Activated CD4-positive, alpha-beta T cell treated with anti-CD3 and anti-CD28 coated beads, Interleukin-2, Interleukin-6, amounts not matched to agents 100 ng/mL and 50 ng/mL, durations not matched to agents 16 hours and 8 hours (primary cell): ENCODE measurements at regions not wholly inside any gene's neighbourhood (a gene's known extent, or its start where the extent isn't known, plus 50 kb on each side); places are given as distances from the start of the nearest gene placed in this dataset.

Source experiments
- DNase-seq: peaks from one replicate; pipeline ENCODE4 v3.0.0-alpha.2; 2020

DNA sequence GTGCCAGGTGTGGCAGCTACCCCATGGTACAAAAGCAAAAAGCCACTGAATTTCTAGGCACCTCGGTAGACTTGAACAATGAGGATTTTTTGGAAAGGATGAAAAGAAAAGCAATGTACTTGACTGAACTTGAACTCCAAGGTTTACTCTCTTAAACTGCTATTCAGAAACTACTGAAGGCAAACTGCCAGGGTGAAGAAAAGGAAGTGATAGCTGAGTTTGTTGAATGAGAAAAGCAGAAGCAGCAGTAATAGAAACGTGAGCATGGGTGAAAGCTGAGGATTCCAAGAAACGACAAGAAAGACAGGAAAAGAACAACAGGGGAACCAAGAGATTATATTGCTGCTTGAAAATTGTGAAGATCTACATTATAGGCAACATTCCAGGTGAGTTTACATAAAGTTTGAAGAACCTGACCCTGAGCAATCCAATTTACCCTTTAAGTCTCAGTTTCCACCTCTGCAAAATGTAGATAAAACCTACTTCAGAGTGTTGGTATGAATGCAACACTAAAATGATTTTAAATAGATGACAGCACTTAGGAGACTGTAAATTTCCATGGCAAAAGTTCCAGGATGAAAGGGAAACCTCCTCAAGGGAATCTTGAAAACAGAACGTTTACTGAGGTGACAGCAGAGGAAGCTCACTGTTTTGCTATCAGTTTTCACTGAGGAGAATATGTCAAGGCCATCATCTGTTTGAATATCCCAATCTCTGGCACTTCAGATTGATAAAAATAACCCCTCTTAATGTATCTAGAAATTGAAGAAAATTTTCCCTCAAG lies 245.8 kb downstream of the SPATA31D1 start:
- DNase-seq, result no peak

- DNase-seq, result no peak
Observed at GRCh38 chr9:82242285-82242963, 253.9 kb downstream of the SPATA31D1 start.

- no peak for DNase-seq
Observed at GRCh38 chr9:82247318-82247717, 258.7 kb downstream of the SPATA31D1 start.

DNA sequence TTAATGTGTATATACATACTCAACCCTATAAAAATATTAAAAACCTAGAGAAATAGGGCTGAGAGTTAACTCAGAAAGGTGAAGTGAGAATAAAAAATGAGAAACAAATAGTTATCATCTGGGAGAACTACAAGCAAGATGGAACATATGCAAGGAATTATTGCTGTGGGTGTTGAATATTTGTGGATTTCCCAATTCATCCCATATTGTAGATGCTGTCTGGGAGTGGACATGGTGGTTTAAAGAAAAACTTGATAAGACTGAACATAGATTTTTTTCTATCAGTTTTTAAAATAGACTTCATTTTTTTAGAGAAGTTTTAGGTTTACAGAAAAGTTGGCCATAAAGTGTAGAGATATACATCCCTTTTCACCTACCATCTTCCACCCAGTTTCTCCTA lies 263.5 kb downstream of the SPATA31D1 start:
- no peak for DNase-seq

DNA sequence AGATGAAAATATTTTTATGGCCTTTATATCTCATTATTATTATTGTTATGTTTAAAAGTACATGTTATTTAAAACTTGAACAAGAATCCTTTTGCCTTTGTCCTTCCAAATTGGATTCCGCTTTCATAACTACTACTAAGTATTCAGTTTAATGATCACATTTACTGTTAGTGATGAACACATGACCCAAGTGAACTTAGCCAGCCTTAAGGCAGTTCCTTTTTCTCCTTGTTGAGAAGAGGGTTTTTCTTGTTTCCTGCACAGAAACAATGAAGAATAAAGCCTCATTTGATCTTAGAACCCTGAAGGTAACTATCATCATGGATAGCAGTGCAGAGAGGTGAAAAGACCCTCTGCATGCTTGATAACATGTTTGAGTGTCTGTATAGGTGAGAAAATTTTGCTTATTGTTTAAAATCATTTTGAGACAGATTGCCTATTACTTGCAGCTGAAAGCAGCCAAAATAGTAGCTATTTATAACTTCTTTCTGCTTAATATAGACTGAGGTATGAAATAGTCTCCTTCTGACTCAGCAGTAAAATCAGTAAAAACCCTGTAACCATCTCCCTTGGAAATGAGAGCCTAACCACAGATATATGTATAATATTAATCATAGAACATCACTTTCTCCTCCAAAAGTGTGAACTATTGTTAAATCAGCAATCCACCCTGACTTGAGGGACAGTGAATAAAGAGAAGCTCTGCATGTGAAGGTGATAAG lies 266.2 kb downstream of the SPATA31D1 start:
- no peak for DNase-seq

DNA sequence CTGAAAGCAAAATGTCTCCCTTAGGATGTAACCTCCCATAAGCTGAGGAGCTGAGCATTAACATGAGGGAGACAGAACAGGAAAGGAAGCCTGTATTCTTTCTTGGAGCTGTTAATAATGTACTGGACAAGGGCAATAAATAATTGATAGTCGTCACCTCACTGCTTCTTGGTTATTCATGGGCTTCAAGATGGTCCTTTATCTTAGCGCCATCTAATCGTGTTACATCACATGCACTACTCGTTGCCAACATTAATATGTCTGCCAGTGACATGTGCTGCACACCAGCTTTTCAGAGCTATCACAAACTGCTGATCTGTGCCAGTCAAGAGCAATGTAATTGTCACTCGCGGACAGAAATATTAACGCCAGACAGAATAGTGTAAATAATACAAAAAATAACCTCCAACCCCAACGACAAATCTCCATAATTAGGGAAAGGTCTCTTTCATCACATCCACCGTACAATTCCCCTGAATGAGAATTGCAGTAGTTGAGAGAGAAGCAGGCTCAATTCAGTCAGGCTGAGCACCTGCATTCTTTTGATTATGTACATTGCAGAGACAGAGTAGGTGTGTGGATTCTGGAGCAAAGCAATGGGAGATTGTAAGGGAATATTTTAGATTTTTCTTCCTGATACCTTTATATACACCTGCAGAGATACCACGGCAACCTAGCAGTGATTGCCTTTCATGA lies 267.1 kb downstream of the SPATA31D1 start:
- no peak for DNase-seq

DNA sequence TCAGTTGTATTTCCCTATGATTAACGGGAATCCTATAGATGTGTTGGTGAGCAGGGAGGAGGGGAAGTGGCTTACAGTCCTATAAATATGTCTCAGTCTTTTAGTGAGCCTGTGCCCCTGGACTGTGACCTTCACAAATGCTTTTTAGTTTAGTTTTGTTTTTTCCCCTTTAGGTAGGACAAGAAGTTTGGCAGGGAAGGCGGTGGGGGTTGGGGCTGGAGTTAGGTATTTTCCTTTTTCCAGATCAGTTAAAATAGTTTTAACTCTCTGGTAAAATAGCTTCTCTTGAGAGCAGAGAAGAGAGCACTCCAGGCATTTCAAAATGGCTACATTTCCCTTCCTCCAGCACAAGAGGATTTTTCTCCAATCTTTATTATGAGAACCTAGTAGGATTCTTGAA lies 272.1 kb downstream of the SPATA31D1 start:
- no peak for DNase-seq

GRCh38 chr9:82263619-82264018 lies 275.0 kb downstream of the SPATA31D1 start:
- no peak for DNase-seq

DNA sequence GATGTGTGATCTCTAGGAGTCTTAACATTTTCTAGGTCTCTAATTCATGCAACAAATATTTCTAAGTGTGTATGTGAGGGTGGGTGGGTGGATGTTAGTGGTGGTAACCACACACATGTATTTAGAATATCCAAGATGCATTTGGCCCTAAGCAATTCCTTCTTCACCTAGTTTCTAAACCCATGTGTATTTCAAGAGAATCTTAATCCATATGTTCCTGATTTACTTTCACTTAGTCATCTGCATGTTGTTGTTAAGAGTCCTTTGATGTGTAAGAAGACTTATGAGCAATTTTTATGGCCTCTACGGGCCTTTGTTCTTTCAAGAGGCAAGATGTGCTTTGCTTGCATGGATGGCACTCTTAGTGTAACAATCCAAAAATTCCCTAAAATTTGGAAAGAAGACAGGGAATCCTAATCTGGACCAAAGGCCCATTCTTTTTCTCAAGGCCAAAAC lies 282.6 kb downstream of the SPATA31D1 start:
- DNase-seq, result no peak

DNA sequence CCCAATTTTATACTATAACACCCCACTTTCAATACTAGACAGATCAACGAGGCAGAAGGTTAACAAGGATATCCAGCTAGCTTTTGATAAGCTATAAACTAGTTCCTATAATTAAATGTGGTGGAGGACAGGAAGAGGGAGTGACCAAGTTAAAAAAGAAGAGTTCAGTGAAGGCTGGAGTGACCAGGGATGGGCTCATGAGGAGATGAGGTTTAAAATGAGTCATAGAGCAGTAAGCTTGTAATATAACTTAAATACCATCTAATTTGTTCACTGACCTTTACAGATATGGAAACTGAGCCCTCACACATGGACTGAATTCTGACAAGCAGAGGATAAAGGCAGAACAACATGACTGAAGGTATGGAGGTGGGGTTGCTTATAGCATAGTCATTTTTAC lies 284.5 kb downstream of the SPATA31D1 start:
- DNase-seq, result no peak

GRCh38 chr9:82275258-82275927 lies 286.8 kb downstream of the SPATA31D1 start:
- DNase-seq, result no peak

DNA sequence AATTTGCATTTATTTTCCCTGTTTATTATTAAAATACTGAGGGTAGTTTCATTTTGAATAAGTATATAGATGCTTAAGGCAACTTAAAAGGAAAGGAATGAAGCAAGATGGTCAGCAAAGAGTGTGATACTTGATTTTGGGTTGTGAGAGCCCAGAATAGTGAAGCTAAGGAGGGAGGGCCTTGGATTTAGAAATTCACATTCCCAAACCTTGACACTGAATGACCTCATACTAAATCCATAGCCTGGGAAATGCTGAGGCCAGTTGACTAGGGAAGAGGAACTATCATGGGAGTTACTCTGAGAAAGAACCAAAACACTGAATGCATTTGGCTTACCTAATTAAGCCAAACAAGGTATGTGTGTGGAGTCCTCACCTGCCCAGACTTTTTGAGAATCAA lies 292.5 kb downstream of the SPATA31D1 start:
- no peak for DNase-seq

DNA sequence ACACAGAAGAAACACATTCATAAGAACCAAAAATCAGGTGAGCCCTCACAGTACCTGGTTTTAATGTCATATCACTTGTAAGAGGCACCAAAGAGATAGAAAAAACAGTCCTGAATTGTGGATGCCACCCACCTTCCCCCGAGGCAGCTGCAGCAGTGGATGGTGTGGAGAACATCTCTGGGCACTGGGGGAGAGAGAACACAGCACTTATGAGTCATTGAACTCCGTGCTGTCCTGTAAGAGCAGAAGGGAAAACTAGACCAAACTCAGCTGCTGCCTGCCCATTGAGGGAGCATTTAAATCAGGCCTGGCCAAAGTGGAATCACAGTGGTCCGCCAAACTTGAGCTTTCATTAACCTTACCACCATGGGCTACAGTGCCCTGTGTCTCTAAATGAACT lies 296.2 kb downstream of the SPATA31D1 start:
- no peak for DNase-seq

DNA sequence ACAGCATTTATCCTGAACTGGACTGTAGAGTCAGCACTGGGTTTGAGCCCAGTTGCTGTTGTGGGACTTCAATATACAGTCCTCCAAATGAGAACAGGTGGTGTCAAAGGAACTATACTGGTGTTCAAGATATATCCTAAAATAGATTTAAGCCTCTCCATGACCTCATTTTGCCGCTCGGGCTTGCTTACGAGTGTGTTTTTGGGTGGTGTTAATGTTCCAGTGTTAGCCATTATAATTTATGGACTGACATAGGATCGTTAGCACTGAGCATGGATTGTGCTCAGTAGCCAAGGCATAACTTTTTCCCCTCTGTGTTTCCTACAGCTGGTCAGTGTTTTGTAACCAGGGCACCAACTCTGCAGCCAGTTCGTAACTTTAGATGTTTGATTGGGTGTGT lies 306.6 kb downstream of the SPATA31D1 start:
- DNase-seq, result no peak

DNA sequence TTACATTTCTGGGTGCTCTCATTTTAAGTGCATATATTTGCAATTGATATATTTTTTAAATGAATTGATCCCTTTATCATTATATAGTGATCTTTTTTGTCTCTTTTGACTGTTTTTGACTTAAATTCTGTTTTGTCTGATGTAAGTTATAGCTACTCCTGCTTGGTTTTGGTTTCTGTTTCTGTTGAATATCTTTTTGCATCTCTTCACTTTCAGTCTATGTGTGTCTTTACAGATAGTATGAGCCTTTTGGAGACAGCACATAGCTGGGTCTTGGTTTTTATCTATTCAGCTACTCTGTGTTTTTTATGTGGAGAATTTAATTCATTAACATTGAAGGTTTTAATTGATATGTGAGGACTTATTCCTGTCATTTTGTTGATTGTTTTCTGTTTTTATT lies 311.3 kb downstream of the SPATA31D1 start:
- DNase-seq, result no peak

DNA sequence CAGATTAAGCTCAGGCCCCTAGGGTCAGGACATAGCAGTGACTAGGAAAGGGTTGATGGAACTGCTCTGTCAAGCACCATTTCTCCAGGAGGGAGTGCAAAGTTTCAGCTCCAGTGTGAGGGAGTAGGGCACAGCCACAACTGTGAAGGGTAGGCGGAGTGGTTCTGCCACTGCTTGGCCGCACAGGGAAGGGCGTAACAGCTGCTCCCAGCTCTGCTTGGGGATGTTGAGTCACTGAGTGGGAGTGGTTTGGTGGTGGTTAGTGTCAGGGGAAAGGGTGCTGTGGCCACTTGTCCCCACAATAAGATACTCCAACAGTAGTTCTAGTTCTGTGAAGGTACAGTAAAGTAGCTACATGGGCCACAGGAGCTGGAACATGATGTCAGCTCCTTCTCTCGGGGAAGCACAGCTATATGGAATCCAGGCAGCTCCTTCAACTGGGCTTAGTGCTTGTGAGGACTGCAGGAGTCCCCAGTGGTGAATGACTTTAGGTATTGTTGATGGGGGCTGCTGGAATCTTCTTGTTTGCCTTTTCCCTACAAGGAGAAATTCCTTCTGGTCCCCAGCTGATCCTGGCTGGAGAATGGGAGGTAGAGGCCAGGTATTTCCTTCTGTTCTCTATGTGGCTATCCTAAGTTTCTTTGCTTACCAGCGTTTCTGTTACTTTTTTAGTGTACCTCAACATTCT lies 314.5 kb downstream of the SPATA31D1 start:
- DNase-seq, result no peak

DNA sequence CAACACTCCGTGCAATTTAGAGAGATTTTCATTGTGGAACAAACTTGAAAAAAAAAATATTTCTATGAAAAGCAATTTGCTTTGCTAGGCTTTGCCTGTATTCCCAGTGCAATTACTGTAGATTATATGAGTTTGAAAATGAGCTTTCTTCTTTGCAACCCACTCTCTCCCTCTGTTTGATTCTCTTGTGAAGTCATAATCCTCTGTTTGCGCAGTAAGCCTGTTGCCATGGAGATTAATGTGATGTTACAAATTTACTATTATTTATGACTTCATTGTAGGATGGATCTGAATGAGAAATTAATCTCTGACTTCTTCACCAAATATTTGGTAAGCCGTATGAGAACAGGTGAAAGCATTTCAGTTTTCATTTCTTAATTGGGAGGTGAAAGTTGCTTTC lies 320.3 kb downstream of the SPATA31D1 start:
- DNase-seq, result no peak

DNA sequence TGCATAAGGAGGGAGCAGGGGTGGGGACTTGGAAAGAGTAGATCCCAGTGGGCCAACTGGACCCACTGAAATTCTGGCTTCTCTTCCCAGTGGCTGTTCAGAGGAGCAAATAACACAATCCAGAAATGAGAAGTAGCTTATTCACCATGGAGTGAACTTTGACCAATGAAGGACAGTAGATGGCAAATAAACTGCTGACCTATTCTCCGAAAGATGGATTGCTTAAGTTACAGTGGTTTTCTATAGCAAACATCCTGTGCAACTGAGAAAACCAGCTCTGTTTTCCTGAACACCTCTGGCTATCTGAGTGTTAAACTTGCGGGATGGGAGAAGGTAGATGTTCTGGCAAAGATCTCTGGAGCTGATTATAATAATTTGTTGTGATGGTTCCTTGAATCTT lies 325.1 kb downstream of the SPATA31D1 start:
- no peak for DNase-seq

- DNase-seq, result no peak
Observed at GRCh38 chr9:82320566-82320965, 332.0 kb downstream of the SPATA31D1 start.

GRCh38 chr9:82325907-82326306 lies 337.3 kb downstream of the SPATA31D1 start:
- no peak for DNase-seq

DNA sequence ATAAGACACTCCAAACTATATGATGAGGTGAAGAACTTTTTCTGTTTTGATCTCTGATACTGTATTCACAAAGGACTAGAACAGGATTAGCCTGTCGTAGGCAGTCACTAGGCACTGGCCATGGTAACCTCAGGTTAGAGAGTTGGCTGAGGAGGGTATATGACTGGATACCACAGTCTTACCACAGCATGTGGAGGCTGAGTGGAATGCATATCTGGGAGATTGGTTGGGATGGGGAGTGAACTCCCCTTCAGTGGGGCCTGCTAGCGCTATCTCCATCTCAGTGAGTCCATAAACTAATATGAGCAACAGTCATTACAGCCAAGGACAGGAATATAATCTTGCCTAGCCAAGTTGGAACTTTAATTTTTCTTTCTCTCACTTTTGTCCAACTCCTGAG lies 339.1 kb downstream of the SPATA31D1 start:
- DNase-seq, result no peak

GRCh38 chr9:82331079-82331478 lies 342.5 kb downstream of the SPATA31D1 start:
- DNase-seq, result no peak
